PC-9 (cell line): ENCODE measurements at regions not wholly inside any gene's neighbourhood (a gene's known extent, or its start where the extent isn't known, plus 50 kb on each side); places are given as distances from the start of the nearest gene placed in this dataset.

Source experiments
- CTCF ChIP-seq: fragments of 200-600 bp; sonication (generic); conservative IDR thresholded peaks from 2 replicates; pipeline ENCODE4 v1.6.1; 2017; ENCODE audit warnings: mixed run types, antibody characterized with exemption, mild to moderate bottlenecking, moderate library complexity
- EZH2 ChIP-seq: fragments of 200-600 bp; sonication (generic); IDR thresholded peaks from 2 replicates; pipeline ENCODE4 v1.8.0; 2017; ENCODE audit warnings: antibody characterized with exemption, low read depth

- TF ChIP-seq EZH2 (no peak), CTCF (no peak)
These were observed 184.4 kb upstream of the NCAM1 start for GRCh38 chr11:112776834-112777233.
